GM12865 (cell line): ENCODE measurements at regions not wholly inside any gene's neighbourhood (a gene's known extent, or its start where the extent isn't known, plus 50 kb on each side); places are given as distances from the start of the nearest gene placed in this dataset.
"Not testable (repeated sequence)": the region's sequence is repeated elsewhere in the genome, so short reads cannot be mapped to it uniquely, and the experiment has no call there.

ENCODE experiments used
- DNase-seq: peaks from one replicate; pipeline ENCODE4 v3.0.0; 2010; ENCODE audit warnings: low read depth
- H3K4me3 ChIP-seq: 2 replicates; pipeline ENCODE4 v1.5.1; 2011; ENCODE audit warnings: mild to moderate bottlenecking, low read depth, low read length, control low read depth
- TF ChIP-seq, protein P1 (sequence below): IDR thresholded peaks from 2 replicates; pipeline ENCODE4 v1.5.1; 2011; ENCODE audit warnings: low read length, control low read depth, low read depth, inconsistent platforms; ENCODE audit not compliant: insufficient read depth; ENCODE audit errors: missing control alignments

DNA sequence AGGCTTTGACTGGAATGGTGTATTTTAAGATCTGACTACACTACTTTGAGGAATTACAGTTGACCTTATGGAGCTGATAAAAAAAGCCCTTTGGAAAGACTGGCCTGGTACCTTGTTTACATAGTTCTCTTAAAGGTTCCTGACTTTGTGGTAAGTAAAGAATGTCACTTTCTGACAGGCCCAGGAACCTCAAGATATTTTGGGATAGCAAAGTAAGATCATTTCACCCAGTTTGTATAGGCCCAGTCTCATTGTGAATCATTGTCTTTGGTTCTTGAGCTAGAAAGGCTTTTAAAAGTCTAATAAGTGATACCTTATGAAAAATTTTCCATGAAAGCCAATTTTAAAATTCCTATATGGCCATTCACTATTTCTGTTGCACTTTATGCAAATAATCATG lies 316.3 kb upstream of the LRRTM4 start:
- TF ChIP-seq, protein P1, sequence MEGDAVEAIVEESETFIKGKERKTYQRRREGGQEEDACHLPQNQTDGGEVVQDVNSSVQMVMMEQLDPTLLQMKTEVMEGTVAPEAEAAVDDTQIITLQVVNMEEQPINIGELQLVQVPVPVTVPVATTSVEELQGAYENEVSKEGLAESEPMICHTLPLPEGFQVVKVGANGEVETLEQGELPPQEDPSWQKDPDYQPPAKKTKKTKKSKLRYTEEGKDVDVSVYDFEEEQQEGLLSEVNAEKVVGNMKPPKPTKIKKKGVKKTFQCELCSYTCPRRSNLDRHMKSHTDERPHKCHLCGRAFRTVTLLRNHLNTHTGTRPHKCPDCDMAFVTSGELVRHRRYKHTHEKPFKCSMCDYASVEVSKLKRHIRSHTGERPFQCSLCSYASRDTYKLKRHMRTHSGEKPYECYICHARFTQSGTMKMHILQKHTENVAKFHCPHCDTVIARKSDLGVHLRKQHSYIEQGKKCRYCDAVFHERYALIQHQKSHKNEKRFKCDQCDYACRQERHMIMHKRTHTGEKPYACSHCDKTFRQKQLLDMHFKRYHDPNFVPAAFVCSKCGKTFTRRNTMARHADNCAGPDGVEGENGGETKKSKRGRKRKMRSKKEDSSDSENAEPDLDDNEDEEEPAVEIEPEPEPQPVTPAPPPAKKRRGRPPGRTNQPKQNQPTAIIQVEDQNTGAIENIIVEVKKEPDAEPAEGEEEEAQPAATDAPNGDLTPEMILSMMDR, result no peak
- DNase-seq, result no peak
- H3K4me3 ChIP-seq, result no peak overlapping the region

DNA sequence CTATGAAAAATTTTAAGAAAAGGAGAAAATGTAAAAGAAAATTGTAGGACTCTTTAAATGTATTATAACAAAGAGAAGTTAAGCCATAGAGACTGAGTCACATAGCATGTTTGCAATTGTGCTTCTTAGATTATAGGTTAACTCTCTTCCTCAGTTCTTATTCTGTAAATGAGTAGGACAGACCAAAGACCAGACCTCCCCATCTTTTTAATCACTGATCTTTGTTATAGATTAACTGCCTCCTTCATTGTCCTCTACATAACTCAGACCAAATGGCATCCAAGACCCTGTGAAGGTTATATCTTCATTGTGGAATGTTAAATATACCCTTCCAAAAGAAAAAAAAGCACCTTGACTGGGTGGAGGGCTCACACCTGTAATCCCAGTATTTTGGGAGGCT lies 316.9 kb upstream of the LRRTM4 start:
- TF ChIP-seq, protein P1, result no peak
- no peak overlapping the region for H3K4me3 ChIP-seq
- no peak for DNase-seq

DNA sequence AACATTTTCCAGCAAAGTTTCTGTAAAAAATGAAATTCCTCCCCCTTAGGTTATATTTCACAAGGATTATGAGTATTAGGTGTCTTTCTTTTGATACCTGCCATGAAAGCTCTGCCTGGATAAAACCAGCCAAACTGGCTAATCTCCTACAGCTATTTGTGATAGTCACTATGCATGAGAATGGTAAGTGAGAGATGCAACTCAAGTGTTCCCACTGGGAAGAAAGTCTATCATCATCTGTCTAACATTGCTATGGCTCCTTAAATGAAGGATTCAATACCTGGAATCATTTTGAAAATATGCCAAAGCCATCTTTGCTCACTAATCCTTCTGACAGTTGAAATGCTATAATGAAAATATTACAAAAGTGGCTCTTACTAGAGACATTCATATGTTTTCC lies 339.9 kb upstream of the LRRTM4 start:
- TF ChIP-seq, protein P1, result no peak
- DNase-seq, result no peak
- H3K4me3 ChIP-seq, result no peak overlapping the region

DNA sequence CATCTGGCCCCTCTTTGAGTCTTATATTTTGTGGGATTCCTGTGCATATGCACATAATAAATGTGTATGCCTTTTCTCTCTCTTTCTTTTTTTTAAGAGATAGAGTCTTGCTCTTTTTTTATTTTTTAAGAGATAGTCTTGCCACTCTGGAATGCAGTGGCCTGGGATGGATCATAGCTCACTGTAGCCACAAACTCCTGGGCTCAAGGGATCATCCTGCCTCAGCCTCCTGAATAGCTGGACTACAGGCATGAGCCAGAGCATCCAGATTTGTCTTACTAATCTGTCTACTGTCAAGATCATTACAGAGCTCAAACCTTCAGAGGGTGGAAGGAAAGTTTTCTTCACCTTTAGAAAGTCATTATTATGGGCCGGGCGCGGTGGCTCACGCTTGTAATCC lies 342.2 kb upstream of the LRRTM4 start:
- DNase-seq, result no peak
- TF ChIP-seq, protein P1, result no peak
- no peak overlapping the region for H3K4me3 ChIP-seq

DNA sequence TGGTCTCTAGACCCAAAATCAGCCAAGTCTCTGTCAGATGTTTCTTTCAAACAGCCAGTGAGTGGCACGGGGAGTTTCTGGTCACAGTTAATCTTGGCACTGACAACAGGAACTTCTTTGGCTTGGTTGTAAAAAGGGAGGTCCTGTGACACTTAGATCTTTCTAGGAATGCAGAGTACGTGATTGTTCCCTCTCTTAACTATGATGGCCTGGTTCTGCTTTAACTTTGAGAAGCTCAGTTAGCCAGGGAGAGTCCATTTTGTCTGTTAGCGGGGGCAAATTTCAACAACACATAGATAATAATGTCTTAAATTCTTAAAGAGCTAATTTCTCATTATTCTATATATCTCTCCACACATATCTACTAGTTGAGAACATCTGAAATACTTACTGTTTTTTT lies 344.5 kb upstream of the LRRTM4 start:
- no peak for DNase-seq
- TF ChIP-seq, protein P1, result no peak
- H3K4me3 ChIP-seq, result no peak overlapping the region

DNA sequence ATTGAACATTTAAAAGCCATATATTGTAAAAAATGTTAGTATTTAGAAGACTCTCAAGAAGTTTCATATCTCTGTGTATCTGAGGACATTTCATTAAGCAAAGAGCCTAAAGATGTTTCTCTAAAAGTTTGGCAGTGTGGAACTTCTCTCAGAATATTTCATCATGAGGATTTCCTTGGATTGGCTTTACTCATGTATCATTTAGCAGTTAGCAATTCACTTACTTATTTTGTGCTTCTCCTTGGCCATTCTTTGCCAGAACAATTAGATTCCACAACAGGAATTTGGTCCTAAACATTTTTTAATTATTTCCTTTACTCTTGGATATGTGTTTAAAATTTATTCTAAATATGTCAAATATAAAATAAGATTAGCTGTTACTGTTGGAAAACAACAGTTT lies 345.0 kb upstream of the LRRTM4 start:
- DNase-seq, result no peak
- no peak overlapping the region for H3K4me3 ChIP-seq
- TF ChIP-seq, protein P1, result no peak

DNA sequence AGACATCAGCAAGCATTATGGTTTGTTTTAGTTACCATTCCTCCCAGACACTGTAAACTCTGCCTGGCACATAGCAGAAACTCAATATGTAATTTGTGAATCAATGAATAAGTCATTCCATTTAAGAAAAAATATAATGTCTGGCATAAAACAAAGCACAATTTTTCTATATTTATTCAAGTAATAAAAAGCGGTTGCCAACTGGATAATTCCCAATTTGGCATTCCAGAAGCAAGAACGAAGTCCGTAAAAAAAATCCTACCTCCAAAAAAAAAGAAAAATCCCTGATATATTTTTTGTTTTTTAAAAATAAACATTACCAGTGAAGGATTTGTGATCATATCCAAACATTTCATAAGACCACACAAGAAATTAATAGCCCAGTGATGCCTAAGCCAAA lies 351.3 kb upstream of the LRRTM4 start:
- DNase-seq, result no peak

DNA sequence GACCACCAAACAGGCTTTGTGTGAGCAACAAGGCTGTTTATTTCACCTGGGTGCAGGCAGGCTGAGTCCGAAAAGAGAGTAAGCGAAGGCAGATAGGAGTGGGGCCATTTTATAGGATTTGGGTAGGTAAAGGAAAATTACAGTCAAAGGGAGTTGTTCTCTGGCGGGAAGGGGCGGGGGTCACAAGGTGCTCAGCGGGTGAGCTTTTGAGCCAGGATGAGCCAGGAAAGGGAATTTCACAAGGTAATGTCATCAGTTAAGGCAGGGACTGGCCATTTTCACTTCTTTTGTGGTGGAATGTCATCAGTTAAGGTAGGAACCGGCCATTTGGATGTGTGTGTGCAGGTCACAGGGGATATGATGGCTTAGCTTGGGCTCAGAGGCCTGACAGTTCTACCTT lies 378.0 kb upstream of the LRRTM4 start:
- not testable (repeated sequence) for DNase-seq, H3K4me3 ChIP-seq

More for the DNA sequence above, 351.3 kb upstream of the LRRTM4 start:
- no peak overlapping the region for H3K4me3 ChIP-seq
- TF ChIP-seq, protein P1, result no peak
